Activated CD8-positive, alpha-beta T cell treated with anti-CD3 and anti-CD28 coated beads for 36 hours (primary cell): ENCODE measurements at regions not wholly inside any gene's neighbourhood (a gene's known extent, or its start where the extent isn't known, plus 50 kb on each side); places are given as distances from the start of the nearest gene placed in this dataset.

Experiments
- ATAC-seq: fragments of 200-7000 bp; cut with Tn5 transposase; one replicate; pipeline ENCODE4 v1.10.0; 2021; ENCODE audit warnings: mild to moderate bottlenecking, moderate library complexity
- CTCF ChIA-PET: fragments of 350-600 bp; sonication (Branson Sonifier 250); formaldehyde crosslinking; loops from one replicate; lab custom pipeline; 2021; ENCODE audit warnings: antibody characterized with exemption; lab: Charles Lee
- POLR2A ChIA-PET: fragments of 350-600 bp; sonication (Branson Sonifier 250); formaldehyde crosslinking; loops from one replicate; lab custom pipeline; 2021; ENCODE audit warnings: antibody characterized with exemption; lab: Charles Lee
- DNase-seq: peaks from one replicate; pipeline ENCODE4 v3.0.0-alpha.2; 2020
- H3K27ac Mint-ChIP-seq: one replicate; pipeline ENCODE4 v1.8.0; 2021; ENCODE audit warnings: mild to moderate bottlenecking, mixed read lengths
- H3K27me3 Mint-ChIP-seq: one replicate; pipeline ENCODE4 v1.8.0; 2021; ENCODE audit warnings: mixed read lengths
- H3K36me3 Mint-ChIP-seq: one replicate; pipeline ENCODE4 v1.8.0; 2021; ENCODE audit warnings: low read depth, mixed read lengths
- H3K4me1 Mint-ChIP-seq: one replicate; pipeline ENCODE4 v1.8.0; 2021; ENCODE audit warnings: low read depth, mixed read lengths
- H3K4me3 Mint-ChIP-seq: one replicate; pipeline ENCODE4 v1.8.0; 2021; ENCODE audit warnings: mild to moderate bottlenecking, moderate library complexity, mixed read lengths
- H3K9me3 Mint-ChIP-seq: one replicate; pipeline ENCODE4 v1.8.0; 2021; ENCODE audit warnings: mixed read lengths
- intact Hi-C: fragments of 100-400 bp; cut with micrococcal nuclease; formaldehyde crosslinking; loops from one replicate; pipeline ENCODE4 v1.10.0; 2022
- TF ChIP-seq, protein P1 (sequence below): fragments of 200-600 bp; IDR thresholded peaks from one replicate; pipeline ENCODE4 v1.8.0; 2022; ENCODE audit warnings: antibody characterized with exemption, mild to moderate bottlenecking

DNA sequence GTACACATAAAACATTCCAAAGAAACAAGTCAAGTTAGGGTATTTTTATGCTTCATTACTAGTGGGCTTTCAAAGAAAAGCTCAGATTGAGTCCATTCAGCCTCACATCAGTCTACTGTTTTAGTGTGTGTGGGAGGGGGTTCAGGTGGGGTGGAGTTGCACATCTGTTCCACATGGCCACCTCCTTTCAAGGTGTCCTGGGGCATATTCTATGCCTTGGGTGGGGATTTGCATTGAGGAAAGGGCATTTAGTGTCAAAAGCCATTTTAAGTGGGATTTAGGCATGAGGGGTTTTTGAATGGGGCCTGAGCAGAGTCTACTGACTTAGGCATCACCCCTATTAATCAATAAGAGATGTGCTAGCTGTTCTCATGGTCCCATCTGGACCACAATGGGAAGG is 983.1 kb downstream of the TLE4 start:
- Mint-ChIP-seq H3K27ac (no peak overlapping the region), H3K4me3 (no peak overlapping the region), H3K4me1 (no peaks in the 10 kb centered on the region), H3K9me3 (no peaks in the 10 kb centered on the region), H3K36me3 (no peaks in the 10 kb centered on the region), H3K27me3 (no peaks in the 10 kb centered on the region)
- intact Hi-C loops, result no loop called here
- no peak for DNase-seq
- ATAC-seq, result no peak
- ChIA-PET POLR2A (no interaction called here), CTCF (no interaction called here)
- TF ChIP-seq, protein P1, sequence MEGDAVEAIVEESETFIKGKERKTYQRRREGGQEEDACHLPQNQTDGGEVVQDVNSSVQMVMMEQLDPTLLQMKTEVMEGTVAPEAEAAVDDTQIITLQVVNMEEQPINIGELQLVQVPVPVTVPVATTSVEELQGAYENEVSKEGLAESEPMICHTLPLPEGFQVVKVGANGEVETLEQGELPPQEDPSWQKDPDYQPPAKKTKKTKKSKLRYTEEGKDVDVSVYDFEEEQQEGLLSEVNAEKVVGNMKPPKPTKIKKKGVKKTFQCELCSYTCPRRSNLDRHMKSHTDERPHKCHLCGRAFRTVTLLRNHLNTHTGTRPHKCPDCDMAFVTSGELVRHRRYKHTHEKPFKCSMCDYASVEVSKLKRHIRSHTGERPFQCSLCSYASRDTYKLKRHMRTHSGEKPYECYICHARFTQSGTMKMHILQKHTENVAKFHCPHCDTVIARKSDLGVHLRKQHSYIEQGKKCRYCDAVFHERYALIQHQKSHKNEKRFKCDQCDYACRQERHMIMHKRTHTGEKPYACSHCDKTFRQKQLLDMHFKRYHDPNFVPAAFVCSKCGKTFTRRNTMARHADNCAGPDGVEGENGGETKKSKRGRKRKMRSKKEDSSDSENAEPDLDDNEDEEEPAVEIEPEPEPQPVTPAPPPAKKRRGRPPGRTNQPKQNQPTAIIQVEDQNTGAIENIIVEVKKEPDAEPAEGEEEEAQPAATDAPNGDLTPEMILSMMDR, result no peak

DNA sequence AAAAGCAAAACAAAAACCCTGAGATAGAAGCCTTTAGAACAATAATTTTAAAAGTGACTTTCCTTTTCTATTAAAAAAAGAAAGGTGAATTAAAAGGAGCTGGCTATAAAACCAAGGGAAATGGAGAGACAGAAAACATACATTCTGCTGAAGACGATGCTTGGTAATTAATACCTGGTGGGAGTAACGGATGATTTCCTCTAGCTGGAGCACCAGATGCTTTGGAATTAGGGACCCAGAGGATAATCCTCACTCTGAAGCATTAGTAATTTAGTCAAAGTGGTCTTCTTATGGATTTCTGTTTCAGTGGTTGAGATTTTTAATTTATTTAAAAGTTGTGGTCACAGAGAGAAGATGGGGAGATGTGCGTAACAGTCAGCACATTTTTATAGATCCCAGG is 982.5 kb downstream of the TLE4 start:
- POLR2A ChIA-PET, result no interaction called here

DNA sequence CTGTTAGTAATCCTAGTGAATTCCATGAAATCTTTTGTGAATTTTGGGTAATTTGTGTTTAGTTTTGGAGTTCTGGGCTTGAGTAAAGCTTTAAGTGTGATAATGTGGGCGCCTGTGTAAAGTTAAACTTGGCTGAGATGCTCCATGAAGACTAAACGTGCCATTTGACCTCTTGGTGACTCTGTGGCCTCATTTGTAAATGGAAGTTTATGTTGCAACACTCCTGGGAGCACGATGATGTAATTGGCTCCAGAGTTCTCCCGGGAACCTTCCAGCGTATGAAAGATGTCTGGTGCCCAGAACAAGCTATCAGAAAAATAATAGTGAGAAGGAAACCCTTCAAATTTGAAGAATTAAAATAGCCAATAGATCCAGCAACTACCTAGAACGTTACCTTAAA is 981.2 kb downstream of the TLE4 start:
- no peaks in the 10 kb centered on the region for H3K36me3 Mint-ChIP-seq
- H3K4me1 Mint-ChIP-seq, result no peaks in the 10 kb centered on the region
- no peak for DNase-seq
- H3K9me3 Mint-ChIP-seq, result no peaks in the 10 kb centered on the region
- no peak overlapping the region for H3K4me3 Mint-ChIP-seq
- ChIA-PET CTCF (no interaction called here), POLR2A (no interaction called here)
- no peaks in the 10 kb centered on the region for H3K27me3 Mint-ChIP-seq
- intact Hi-C loops, result no loop called here
- TF ChIP-seq, protein P1, result no peak
- no peak overlapping the region for H3K27ac Mint-ChIP-seq
- no peak for ATAC-seq

More for the DNA sequence above, 982.5 kb downstream of the TLE4 start:
- Mint-ChIP-seq H3K4me1 (no peaks in the 10 kb centered on the region), H3K27me3 (no peaks in the 10 kb centered on the region), H3K4me3 (no peak overlapping the region), H3K27ac (no peak overlapping the region), H3K36me3 (no peaks in the 10 kb centered on the region), H3K9me3 (no peaks in the 10 kb centered on the region)
- ATAC-seq (no peak), DNase-seq (no peak)
- CTCF ChIA-PET, result no interaction called here
- TF ChIP-seq, protein P1, result no peak
- intact Hi-C loops, result no loop called here

DNA sequence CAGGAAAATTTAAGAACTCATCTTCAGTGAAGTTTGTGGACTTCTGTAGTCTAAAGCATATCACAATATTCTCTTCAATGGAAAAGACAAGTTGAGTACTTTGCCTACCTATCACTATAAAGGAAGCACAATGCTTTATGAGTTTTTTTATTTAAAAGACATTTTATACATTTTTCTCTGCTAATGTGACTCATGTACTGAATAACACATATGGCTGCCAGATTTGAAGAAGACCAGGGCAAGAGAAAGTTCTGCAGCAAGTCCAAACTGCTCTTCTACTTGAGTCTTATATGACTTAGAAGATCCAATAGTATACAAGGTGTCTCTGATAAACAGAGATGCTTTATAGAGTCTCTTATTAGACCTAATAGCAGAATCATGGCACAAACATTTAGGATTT is 978.4 kb downstream of the TLE4 start:
- Mint-ChIP-seq H3K27ac (no peak overlapping the region), H3K4me3 (no peak overlapping the region), H3K4me1 (no peaks in the 10 kb centered on the region), H3K36me3 (no peaks in the 10 kb centered on the region), H3K27me3 (no peaks in the 10 kb centered on the region), H3K9me3 (peaks cover 3% of the 10 kb centered on the region)
- CTCF ChIA-PET, result no interaction called here
- POLR2A ChIA-PET, result no interaction called here
- TF ChIP-seq, protein P1, result no peak
- DNase-seq (no peak), ATAC-seq (no peak)
- intact Hi-C loops, result no loop called here

DNA sequence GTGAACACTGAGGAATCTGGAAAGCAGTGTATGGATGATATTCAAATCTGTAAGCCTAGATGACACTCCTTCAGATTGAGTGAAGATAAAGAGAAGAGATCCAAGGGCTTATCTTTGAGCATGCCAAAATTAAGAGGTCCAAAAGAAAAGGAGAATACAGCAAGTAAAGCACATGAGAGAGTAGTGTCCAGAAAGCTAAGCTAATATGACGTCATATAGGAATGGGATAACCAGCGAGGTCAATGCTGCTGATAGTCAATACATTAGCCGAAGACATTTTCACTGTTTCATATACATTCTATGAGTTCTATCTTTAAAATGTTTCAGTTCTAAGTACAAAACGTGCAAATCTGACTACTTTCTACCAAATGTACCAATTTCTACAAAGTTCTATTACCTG is 975.8 kb downstream of the TLE4 start:
- H3K4me1 Mint-ChIP-seq, result no peaks in the 10 kb centered on the region
- CTCF ChIA-PET, result no interaction called here
- TF ChIP-seq, protein P1, result no peak
- intact Hi-C loops, result no loop called here
- ATAC-seq, result no peak
- no peaks in the 10 kb centered on the region for H3K36me3 Mint-ChIP-seq
- H3K27me3 Mint-ChIP-seq, result no peaks in the 10 kb centered on the region
- DNase-seq, result no peak
- no peak overlapping the region for H3K4me3 Mint-ChIP-seq
- peaks cover 3% of the 10 kb centered on the region for H3K9me3 Mint-ChIP-seq
- no peak overlapping the region for H3K27ac Mint-ChIP-seq
- POLR2A ChIA-PET, result no interaction called here
